GM12873 (cell line): ENCODE measurements at regions not wholly inside any gene's neighbourhood (a gene's known extent, or its start where the extent isn't known, plus 50 kb on each side); places are given as distances from the start of the nearest gene placed in this dataset.

Source experiments
- TF ChIP-seq, protein P1 (sequence below): IDR thresholded peaks from 2 replicates; pipeline ENCODE4 v1.5.1; 2012; ENCODE audit warnings: low read depth, mild to moderate bottlenecking, moderate library complexity, low read length, control low read depth; ENCODE audit not compliant: insufficient read depth; ENCODE audit errors: missing control alignments

- TF ChIP-seq, protein P1, sequence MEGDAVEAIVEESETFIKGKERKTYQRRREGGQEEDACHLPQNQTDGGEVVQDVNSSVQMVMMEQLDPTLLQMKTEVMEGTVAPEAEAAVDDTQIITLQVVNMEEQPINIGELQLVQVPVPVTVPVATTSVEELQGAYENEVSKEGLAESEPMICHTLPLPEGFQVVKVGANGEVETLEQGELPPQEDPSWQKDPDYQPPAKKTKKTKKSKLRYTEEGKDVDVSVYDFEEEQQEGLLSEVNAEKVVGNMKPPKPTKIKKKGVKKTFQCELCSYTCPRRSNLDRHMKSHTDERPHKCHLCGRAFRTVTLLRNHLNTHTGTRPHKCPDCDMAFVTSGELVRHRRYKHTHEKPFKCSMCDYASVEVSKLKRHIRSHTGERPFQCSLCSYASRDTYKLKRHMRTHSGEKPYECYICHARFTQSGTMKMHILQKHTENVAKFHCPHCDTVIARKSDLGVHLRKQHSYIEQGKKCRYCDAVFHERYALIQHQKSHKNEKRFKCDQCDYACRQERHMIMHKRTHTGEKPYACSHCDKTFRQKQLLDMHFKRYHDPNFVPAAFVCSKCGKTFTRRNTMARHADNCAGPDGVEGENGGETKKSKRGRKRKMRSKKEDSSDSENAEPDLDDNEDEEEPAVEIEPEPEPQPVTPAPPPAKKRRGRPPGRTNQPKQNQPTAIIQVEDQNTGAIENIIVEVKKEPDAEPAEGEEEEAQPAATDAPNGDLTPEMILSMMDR = no peak
Observed at GRCh38 chr3:72070005-72070404, 285.1 kb upstream of the PROK2 start.

DNA sequence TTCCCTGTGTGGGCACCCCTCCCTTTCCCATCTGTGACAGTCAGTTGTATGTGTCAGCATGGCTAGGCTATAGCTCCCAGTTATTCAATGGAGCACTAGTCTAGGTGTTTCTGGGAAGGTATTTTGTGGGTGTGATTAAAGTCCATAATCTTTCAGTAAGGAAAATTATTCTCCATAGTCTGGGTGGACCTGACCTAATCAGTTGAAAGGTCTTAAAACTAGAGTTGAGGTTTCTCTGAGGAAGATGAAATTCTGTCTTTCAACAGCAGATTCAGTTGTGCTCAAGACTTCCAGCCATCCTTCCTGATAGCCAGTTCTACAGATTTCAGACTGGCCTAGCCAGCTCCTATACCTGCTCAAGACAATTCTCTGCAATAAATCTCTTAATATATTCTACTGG is 284.6 kb upstream of the PROK2 start:
- TF ChIP-seq, protein P1 = no peak

DNA sequence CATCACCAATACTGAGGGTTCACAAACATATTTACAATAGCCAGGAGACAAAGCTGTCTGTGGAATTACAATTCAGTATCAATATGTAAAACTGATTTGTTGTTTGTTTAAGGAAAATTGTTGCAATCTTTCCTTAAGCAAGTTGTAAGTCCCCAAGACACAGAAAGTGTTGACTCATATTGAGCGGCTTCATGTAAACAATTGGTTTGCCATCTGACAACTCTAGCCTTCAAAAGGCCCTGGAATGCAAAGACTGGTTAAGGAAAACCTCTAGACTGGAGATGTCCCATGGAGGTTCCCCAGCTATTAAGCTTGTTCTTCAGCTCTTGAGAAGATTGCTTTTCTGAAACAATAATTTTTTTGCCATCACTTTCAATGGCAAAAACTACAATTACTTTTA is 283.7 kb upstream of the PROK2 start:
- TF ChIP-seq, protein P1 = no peak

DNA sequence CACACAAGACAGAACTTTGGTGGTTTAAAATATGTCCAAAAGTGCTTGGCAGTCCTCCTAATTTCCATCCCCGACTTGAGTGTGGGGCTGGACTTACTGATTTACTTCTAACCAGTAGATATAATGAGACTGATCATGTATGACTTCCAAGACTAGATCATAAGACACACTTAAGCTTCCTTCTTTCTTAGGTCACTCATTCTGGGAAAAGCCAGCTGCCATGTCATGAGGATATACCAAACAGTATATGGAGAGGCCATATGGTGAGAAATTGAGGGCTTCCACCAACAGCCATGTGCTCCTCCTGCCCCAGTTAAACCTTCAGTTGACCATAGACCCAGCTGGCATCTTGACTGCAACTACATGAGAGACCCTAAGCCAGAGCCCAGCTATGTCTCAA is 282.8 kb upstream of the PROK2 start:
- TF ChIP-seq, protein P1 = no peak

DNA sequence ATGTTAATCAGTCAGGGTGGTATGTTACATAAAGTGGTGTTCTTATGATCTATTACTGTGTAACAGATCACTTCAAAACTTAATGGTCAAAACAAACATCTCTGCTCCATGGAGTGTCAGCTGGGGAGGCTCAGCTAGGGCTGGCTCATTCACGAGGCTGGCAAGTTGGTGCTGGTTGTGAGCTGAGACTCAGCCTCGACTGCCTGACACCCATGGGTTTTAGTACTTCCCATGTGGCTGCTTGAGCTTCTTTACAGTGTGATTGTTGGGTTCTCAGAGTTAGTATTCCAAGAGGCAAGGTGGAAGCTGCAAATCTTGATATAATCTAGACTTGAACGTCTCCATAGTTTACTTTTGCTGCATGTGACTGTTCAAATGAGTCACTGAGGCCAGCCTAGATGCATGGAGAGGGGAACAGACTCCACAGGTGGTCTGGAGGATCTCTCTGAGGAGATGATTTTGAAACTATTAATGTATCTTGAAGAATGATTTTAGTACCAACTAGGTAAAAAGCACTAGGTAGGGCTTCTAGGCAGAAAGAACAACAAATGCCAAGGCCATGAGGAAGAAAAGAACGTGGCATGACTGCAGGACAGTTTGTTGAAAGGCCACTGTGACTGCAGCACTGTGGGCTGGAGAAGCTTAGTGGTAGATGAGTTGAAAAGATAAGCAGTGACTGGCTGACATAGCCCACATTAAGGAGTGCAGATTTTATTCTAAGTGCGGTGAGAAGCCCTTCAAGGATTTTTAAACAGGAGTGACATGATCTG is 281.1 kb upstream of the PROK2 start:
- TF ChIP-seq, protein P1 = no peak

- TF ChIP-seq, protein P1 = no peak
Observed at GRCh38 chr3:72065236-72065635, 280.3 kb upstream of the PROK2 start.

DNA sequence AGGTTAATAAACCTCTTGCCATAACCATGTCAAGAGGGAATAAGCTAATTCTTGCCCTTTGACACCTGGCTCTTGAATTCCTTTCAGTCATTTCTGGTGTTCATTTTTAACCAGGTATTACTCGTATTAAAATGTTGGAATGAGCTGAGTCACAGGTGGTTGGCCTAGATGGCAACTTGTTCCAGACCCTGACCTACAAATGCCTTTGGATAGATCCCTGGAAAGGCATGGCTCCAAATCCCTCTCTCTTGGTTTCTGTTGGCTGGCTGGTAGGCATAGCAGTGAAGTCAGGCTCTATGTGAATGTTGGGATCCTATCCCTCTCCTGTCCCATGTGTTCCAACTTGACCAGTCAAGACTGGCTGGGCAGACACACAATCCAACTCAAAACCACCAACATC is 277.1 kb upstream of the PROK2 start:
- TF ChIP-seq, protein P1 = no peak
